ENCODE measurements at regions not wholly inside any gene's neighbourhood (a gene's known extent, or its start where the extent isn't known, plus 50 kb on each side); places are given as distances from the start of the nearest gene placed in this dataset.
"Not testable (repeated sequence)": the region's sequence is repeated elsewhere in the genome, so short reads cannot be mapped to it uniquely, and the experiment has no call there.

DNA sequence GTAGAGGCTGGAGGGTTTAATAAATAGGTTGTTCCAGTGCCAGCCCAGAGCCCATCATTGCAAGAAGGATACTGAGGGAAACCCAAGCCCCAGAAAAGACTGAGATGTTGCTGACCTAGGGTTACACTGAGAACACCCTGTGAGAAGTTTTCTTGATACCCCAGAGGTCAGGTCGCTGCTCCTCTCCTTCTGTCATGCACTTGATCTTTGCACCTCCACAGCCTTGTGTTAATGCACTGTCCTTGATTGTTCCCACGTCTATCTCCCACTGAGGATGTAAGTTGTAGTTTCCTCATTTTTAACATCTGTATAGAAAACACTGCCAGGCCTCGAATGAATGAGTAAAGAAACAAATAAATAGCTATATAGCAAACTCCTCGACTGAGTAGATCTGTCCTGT, 195.3 kb upstream of the AHR start:
- no peak for DNase-seq
- intact Hi-C loops (cut with DNase I, micrococcal nuclease), result no loop called here
- no peak for ATAC-seq

DNA sequence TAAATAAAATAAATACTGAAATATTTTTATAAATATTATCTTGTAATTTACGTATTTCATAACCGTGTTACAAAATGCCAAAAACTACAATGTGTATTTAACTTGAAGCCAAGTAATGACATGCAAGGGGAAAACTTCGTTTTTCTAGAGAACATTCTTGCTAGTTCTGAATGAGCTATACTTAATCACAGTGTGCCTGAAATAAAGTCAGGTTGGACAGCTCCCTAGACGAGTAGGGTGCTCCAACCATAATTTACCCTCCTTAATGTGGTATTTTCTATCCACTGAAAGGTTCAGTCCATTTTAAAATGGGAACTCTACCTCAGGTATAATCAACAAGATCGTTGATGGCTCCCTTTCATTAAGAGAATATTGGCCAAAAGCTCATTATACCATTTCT, 194.5 kb upstream of the AHR start:
- DNase-seq, result no peak
- intact Hi-C loops (cut with DNase I, micrococcal nuclease), result no loop called here
- ATAC-seq, result no peak

DNA sequence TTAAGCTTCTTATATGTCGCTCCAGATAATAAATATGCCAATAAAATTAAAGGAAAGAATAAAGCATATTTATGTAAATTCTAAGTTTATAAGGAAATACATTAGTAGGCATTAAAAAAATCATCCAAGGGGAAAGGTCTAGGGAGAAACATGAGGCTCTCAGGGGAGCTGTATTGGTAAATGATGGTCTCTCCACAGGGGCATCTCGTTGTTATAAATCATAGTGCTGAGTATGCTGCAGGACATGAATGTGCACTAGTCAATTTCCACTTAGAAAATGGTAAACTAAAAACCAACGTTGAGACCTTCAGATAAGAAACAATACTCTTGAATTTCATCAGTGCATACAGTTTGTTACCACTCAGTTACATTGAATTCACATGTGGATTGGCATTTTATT, 194.0 kb upstream of the AHR start:
- ATAC-seq (no peak), DNase-seq (no peak)
- intact Hi-C loops (cut with DNase I, micrococcal nuclease), result no loop called here

DNA sequence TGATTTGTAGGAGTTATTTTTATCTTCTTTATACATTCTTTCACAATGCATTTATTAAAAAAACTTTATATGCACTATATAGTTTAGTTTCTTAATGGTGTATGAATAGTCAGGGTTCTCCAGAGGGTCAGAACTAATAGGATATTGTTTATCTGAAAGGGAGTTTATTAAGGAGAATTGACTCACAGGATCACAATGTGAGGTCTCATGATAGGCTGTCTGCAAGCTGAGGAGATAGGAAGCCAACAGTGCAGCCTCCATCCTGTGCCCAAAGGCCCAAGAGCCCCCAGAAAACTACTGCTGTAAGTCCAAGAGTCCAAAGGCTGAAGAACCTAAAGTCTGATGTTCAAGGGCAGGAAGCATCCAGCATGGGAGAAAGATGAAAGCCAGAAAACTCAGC, 192.8 kb upstream of the AHR start:
- DNase-seq (no peak), ATAC-seq (no peak)
- intact Hi-C loops (cut with DNase I, micrococcal nuclease), result no loop called here

DNA sequence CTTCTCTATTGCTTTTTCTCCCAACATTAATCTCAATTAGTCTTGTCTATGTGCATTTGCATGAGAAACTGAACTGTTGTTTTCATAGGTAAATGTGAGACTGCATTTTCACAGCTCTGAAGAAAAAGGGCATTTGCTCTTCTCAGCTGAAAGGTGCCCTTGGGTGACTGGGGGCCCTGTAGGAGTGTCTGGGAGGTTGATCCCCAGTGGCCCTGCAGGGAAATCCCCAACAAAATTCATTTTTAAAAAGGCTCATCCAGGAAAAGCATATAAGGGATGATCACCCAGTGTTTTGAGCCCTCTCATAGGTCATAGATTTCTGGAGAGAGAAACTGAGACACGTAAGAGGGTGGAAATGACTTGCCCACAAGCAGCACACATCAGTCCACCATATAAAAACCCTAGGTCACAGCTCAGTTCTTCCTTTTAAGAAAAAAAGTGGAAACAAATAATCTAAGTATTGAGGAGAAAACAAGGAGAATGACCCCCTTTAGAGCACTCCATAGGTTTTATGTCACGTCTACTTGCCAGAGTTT, 190.3 kb upstream of the AHR start:
- DNase-seq, result no peak
- intact Hi-C loops (cut with DNase I, micrococcal nuclease), result no loop called here
- ATAC-seq, result no peak

DNA sequence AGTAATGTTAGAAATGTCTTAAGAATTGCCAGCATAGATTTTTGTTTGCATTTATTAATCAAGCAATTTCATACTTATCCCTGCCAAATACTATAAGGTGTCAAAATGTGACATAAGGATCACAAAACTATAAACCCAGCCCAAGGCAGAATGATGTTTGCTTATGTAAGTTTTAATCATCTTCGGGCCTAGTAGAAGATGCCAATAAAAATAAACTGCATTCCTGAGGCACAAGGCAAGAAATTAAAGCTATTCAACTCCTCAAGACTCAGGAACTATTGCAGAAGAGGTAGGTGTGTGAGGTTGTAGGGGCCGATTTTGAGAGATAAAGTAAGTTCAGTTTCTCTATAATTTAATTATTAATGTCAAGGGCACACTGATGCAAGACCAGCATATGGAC, 189.4 kb upstream of the AHR start:
- peak; percentile 61 for ATAC-seq
- DNase-seq, result no peak
- intact Hi-C loops (cut with DNase I, micrococcal nuclease), result no loop called here

DNA sequence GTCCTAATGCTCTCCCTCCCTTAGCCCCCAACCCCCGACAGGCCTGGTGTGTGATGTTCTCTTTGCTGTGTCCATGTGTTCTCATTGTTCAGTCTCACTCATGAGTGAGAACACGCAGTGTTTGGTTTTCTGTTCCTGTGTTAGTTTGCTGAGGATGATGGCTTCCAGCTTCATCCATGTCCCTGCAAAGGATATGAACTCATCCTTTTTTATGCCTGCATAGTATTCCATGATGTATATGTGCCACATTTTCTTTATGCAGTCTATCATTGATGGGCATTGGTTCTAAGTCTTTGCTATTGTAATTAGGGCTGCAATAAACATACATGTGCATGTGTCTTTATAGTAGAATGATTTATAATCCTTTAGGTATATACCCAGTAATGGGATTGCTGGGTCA, 184.7 kb upstream of the AHR start:
- intact Hi-C loops (cut with DNase I, micrococcal nuclease); DNase-seq; ATAC-seq: not testable (repeated sequence)

DNA sequence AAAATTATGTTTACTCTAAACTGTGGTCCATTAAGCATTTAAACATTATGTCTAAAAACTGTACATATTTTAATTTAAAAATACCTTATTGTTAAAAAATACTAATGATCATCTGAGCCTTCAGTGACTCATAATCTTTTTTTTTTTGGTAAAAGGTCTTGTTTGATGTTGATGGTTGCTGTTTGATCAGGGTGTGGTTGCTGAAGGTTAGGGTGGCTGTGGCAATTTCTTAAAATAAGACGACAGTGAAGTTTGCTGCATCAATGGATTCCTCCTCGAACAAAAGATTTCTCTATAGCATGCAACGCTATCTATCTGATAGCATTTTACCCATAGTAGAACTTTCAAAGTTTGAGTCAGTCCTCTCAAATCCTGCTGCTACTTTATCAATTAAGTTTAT, 180.0 kb upstream of the AHR start:
- no peak for DNase-seq
- ATAC-seq, result no peak
- intact Hi-C loops (cut with DNase I, micrococcal nuclease), result no loop called here

DNA sequence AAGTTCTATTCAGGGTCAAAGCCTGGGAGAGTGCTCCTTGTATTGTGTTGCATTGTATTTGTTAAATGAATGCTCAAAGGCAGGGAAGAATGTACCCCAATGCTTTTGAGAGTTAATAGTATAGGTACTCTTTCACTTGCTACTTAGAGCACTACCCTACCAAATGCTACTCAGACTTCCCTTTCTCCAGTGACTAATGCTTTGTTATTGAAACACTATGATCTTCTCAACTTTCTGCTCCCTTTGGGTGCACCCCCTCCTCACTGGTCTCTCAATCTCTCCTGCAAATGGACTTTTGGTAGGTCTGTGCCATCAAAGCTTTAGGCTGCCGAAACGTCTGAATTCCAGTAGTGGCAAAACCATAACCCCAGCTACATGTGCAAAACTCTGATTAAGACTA, 177.7 kb upstream of the AHR start:
- intact Hi-C loops (cut with DNase I, micrococcal nuclease), result no loop called here
- no peak for ATAC-seq
- DNase-seq, result no peak

DNA sequence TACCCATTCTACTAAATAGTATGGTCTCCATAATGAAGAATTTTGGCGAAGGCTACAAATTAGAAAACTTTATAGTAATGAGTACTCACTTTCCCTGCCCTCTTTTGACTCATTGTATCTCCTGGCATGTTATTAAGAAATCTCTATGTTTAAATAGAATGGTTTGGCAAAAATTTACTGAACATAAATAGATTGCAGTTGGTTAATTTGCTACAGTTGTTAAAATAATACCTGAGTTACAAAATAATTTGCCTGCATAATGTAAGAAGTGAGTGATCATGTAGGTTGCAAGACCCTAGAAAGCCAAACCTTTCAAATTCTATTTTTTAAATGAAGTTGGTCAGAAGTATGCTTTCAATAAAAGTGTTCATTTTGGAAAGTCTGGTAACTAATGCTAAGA, 176.8 kb upstream of the AHR start:
- DNase-seq (no peak), ATAC-seq (no peak)
- intact Hi-C loops (cut with DNase I, micrococcal nuclease), result no loop called here

DNA sequence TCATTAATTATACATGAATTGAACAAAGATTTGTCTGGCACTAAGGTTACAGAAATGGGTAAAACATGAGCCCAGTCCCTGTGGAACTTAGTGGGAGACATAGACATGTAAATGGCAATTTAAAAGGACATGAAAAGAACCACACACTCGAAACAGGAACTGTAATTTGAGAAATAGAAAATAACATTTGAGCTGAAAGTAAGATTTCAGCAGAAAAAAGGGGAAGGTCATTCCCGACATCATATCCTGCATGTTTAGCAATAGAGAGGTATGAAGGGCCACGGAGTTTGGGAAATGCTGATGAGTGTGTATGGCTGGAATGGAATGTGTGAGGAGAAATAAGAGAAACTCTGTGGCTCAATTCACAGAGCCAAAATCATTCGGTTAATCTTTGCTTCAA, 175.4 kb upstream of the AHR start:
- intact Hi-C loops (cut with DNase I, micrococcal nuclease), result no loop called here
- ATAC-seq, result no peak
- no peak for DNase-seq

DNA sequence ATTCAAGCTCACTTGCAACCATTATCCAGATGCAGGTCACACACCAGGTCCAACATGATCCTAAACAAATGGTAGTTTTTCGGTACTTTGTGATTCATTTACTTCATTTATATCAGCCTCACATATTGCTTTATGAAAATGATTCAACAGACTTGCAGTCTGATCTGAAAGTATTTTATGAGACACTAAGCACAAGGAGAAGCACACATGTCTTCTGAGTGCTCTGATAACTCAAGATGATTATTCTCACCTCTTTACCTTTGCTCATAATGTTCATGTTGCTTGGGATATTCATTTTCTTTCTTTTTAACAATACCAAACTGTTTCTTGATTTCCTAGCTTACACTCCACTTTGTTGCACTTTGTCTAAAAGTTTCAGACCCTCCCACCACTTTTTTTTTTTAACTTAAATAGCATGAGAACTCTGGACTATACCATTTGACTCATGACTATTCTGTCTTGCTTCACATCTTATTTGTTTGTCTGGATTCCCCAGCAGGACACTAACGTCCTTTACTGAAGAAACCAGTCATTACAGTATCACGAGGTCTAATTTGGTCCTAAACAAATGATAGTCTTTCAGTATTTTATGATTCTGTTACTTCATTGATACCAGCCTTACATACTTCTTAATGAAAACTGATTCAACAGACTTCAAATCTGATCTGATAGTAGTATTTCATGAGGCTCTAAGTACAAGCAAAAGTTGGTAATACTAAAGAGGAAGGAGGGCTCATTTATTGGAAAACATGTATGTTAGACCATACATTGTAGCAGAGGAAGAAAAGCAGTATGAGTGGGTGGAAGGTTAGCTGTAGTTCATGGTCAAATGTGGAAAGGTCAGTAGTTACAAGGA, 171.8 kb upstream of the AHR start:
- ATAC-seq (no peak), DNase-seq (no peak)
- intact Hi-C loops (cut with DNase I, micrococcal nuclease), result no loop called here

DNA sequence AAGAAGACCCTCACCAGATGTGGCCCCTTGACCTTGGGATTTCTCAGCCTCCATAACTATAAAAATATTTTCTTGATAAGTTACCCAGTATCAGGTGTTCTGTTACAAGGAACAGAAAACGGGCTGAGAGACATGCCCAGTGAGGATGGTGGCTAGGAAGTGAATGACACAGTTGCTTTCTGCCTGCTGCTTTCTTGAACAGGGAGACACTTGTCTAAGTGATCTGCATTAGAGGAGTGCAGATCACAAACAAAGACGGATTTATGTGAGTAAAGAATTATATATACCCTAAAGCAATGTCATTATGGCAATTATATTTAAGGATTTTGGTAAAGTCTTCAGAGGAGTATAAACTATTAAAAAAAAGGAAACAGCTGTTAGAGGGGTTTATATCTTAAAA, 169.2 kb upstream of the AHR start:
- intact Hi-C loops (cut with DNase I, micrococcal nuclease), result no loop called here
- ATAC-seq, result no peak
- no peak for DNase-seq

DNA sequence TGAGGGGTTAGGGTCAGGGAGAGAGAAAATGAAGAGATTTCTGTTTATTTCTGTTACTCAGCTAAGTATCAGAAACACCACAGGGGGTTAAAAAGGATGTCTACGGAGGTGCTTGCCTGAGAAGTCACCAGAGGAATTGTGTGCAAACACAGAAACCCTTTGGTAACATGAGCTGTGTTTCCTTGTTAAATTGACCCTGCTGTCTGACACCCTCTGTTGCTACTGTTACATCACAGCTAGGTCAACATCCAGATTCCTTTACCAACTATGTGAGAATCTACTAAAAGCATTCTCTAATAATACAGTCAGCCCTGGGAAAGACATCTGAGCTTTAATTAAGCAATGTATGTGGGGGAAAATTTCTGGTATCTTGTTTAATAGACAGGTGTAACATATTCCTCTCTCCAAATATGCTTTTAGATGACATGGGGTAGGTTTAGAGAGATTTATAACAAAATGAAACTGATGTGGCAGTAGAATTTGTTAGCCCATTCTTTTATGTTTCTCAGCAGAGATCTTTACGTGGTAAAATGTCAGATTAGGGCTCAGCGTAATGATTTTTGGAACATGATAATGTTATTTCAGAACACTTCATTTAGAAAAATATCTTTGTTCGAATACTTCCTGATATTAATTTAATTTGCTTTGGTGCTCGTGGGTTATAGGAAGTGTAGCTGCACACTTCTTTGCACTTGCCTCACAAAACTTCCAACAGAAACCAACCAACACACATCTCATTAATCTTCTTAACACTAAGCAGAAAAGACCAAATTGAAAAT, 168.0 kb upstream of the AHR start:
- no peak for DNase-seq
- intact Hi-C loops (cut with DNase I, micrococcal nuclease), result no loop called here
- ATAC-seq, result no peak

DNA sequence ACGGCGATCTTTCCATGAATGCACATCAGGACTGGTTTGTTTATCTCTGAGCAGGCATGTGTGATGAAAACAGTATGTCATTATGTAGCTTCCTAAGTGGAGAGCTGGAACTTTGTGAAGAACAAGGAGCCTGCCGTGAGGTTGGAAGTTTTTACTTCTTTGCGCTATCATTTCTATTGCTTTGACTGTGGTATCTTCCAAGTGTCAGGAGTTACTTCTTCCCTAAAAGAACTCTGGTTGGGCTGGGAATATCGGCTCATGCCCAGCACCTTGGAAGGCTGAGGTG, 167.4 kb upstream of the AHR start:
- ATAC-seq, result no peak
- intact Hi-C loops (cut with DNase I, micrococcal nuclease), result no loop called here

DNA sequence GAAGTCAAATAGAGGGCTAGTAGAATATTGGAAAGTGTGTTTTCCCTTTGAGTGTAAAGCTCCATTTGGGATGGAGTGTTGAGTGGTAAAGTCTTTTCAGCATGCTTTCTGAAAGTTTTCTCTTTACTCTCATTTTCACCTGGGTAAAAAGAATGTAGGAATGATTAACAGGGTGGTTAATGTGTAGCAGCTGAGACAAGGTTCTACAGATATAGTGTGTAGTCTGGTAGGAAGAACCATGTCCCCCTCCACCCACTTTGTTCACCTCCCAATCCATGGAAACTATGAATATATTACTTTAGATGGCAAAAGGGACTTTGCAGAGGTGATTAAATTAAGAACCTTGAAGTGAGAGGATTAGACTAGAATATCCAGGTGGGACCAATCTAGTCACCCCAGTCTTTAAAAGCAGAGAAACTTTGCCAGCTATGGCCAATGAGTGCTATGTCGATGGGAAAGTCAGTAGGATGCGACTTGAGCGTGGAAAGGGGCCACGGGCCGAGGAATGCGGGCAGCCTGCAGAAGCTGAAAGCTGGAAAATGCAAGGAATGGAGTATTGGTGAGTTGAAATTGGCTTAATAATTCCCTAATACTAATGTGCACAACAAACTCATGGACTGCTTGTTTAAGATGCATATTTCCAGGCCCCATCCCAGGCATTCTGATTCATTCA, 166.3 kb upstream of the AHR start:
- DNase-seq (no peak), ATAC-seq (no peak)
- intact Hi-C loops (cut with DNase I, micrococcal nuclease), result no loop called here

More for the DNA sequence above, 167.4 kb upstream of the AHR start:
- no peak for DNase-seq

DNA sequence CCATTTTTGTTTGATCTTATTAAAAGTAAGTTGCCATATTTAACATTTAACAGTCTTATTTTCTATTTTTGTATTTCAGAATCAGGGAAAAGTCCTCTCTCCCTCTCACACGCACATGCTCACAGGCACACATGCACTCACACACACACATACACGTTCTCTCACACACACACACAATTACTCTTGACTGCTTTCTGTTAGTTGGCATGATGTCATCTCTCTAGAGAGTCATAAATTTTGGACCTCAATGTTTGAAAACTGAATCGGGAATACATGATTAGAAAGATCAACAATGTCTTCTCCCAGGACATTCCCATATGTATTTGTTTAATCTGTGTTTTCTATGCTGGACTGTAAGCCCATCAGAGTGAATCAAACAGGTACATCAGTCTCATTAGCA, 165.7 kb upstream of the AHR start:
- DNase-seq (no peak), ATAC-seq (no peak)
- intact Hi-C loops (cut with DNase I, micrococcal nuclease), result no loop called here

DNA sequence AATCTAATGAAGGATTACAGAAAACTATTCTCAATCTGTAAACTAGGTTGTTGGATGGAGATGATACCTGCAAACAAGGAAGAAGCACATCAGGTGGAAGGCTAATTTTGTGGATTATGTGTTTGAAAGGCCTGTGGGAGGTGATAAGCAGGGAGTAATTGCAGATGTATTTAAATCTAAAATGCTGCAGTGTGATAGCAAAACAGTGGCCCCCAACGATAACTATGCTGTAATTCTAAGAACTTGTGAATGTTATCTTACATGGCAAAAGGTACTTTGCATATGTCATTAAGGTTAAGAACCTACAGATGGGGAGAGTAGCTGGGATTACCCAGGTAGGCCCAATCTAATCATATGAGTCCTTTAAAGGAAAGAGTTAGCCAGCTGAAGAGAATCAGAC, 164.5 kb upstream of the AHR start:
- no peak for ATAC-seq
- DNase-seq, result no peak
- intact Hi-C loops (cut with DNase I, micrococcal nuclease), result no loop called here

DNA sequence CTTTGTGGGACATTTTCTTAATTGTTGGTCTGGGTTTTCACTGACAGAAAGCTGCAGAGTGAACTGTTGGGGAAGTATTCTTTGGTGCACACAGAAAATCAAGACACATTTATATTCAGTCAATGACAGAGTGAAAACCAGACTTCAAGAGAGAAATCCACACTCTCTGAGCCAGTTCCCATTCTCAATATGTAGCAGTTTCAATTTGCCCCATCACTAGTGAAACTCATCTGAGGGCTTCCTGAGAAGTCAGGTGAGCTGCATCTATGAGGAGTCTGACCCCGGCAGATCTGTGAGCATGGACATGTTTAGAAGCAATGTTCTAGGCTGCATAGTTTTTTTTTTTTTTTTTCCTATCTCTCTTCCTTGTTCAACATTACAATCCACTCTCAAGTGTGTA, 163.7 kb upstream of the AHR start:
- intact Hi-C loops (cut with DNase I, micrococcal nuclease), result no loop called here
- ATAC-seq (no peak), DNase-seq (no peak)

DNA sequence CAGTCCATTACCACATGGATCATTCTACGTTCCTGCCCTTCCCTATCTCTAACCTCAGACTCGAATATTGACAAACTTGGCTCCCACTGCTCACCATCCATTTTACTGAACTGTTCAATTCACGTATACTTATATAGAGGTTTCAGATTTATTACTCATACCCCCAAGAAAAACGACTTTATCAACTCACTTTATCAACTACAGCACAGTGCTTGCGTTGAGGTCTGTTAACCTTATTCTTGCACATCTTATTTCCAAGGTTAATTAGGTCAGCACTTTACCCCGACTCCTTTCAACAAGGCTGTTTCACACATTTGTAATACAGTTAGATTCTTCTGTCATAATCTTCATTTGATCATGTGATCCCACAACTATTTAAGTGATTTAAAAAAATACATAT, 162.3 kb upstream of the AHR start:
- no peak for ATAC-seq
- intact Hi-C loops (cut with DNase I, micrococcal nuclease), result no loop called here
- no peak for DNase-seq

Measured in left colon (tissue), 2 donors.